HG03520 (cell line): ENCODE measurements at regions not wholly inside any gene's neighbourhood (a gene's known extent, or its start where the extent isn't known, plus 50 kb on each side); places are given as distances from the start of the nearest gene placed in this dataset.
"Not testable (repeated sequence)": the region's sequence is repeated elsewhere in the genome, so short reads cannot be mapped to it uniquely, and the experiment has no call there.

Experiments
- ATAC-seq: cut with Tn5 transposase; IDR thresholded peaks from one replicate; pipeline ENCODE4 v1.9.1; 2021; ENCODE audit warnings: mild to moderate bottlenecking, moderate library complexity; ENCODE audit not compliant: unreplicated experiment

DNA sequence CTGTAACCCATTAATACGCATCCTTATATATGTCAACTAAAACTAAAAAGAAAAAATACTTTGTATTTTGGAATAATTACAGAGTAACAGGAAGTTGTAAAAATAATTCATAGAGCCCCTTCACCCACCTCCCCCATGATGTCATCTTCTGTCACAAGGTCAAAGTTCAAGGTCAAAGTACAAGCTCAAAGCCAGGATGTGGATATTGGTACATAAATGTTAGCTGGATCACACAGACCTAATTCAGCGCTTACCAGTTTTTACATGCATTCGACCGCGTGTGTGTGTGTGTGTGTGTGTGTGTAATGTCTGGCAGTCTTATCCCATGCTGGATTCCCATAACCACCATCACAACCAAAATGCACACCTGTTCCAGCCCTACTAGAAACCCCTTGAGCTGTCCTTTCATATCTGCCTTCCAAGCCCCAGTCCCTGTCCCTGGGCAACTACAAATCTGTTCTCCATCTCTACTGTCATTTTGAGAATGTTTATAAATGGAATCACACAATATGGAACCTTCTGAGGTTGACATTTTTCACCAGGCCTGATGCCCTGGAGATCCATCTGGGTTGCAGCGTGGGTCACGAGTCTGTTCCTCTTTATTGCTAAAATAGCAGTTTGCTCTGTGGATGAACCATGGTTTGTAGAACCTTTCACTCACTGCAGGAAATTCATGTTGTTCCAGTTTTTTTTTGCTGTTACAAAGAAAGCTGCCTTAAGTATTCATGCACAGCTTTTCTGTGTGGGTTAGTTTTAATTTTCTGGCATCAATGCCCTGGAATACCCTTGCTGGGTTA, 153.6 kb upstream of the PITRM1 start:
- ATAC-seq, result no peak

DNA sequence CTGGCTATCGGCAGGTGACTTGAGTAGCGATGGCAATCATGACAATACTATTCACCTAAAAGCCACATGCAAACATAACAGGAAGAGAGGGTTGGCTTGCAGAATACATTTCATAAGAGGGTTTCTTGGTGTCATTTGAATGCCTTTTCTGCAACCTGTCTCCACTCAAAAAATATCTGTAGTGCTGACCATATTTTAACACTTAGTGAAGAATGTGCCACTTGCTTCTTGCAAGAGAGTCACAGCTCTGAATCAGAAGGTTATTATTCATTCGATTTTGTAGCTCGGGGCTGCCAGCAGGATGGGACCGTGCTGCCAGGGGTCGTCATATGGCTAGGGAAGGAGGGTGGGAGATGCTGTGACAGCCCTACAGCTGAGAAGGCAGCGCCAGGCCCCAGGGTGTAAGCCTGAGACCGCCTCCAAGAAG, 152.0 kb upstream of the PITRM1 start:
- no peak for ATAC-seq

DNA sequence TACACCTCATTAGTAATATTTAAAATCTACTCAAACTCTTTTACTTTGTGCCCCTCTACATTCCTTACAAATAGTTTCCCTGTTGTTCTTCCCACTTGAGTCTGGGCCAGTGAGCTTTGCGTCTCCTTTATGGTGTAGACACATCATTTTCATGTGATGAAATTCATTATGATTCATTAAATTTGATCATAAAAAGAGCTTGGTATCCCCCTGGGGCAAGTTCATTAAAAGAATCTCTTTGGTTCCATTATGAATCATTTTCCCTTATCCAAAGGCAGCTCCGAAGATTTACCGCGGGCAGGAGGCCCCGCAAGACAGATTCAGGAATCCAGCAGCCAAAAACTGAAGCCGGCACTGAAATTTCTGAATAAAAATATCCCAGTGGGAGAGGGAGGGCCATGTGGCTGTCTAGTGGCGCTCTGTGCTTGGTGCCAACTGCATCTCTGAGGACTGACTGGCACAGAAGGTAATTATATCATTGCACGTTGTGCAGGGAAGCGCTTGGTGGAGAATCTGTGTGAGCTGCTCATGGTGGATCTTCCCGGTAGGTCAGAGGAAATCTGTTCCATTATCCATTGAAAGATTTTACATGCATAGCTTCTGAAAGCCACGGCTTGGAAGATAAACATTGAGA, 151.4 kb upstream of the PITRM1 start:
- ATAC-seq, result no peak

DNA sequence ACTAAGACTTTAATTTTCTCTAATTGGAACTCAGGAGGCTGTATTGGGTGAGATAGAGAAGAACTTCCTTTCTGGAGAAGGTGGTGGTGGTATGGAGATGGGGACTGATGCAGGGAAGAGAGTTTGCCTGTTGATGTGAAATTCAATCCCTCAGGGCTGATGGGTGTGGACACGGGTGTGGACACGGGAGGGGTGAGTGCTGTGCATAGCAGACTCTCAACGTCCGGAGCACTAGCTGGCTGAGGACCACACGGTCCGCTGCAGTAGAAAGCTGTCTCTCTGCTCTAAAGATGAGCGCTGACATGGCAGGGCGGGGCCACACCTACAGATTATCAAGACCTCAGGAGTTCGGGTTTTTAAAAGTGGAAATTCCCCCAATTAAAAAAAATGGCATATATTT, 148.5 kb upstream of the PITRM1 start:
- no peak for ATAC-seq

DNA sequence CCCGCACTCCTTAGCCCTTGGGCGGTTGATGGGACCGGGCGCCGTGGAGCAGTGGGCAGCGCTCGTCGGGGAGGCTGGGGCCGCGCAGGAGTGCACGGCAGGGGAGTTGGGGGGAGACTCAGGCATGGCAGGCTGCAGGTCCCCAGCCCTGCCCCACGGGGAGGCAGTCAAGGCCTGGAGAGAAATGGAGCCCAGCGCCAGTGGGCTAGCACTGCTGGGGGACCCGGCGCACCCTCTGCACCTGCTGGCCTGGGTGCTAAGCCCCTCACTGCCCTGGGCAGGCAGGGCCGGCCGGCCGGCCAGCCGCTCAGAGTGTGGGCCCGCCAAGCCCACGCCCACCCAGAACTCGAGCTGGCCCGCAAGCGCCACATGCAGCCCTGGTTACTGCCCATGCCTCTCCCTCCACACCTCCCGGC, 147.2 kb upstream of the PITRM1 start:
- no peak for ATAC-seq

DNA sequence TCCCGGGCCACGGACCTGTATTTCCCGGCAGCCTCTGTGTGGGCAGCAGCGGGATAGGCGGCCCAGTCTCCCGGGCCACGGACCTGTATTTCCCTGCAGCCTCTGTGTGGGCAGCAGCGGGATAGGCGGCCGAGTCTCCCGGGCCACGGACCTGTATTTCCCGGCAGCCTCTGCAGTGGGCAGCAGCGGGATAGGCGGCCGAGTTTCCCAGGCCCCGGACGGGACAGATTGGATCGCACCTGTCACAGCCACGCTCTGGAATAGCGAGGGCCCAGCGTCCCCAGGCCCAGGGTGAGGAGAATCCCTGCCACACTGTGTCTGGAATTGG, 145.9 kb upstream of the PITRM1 start:
- ATAC-seq, result not testable (repeated sequence)

DNA sequence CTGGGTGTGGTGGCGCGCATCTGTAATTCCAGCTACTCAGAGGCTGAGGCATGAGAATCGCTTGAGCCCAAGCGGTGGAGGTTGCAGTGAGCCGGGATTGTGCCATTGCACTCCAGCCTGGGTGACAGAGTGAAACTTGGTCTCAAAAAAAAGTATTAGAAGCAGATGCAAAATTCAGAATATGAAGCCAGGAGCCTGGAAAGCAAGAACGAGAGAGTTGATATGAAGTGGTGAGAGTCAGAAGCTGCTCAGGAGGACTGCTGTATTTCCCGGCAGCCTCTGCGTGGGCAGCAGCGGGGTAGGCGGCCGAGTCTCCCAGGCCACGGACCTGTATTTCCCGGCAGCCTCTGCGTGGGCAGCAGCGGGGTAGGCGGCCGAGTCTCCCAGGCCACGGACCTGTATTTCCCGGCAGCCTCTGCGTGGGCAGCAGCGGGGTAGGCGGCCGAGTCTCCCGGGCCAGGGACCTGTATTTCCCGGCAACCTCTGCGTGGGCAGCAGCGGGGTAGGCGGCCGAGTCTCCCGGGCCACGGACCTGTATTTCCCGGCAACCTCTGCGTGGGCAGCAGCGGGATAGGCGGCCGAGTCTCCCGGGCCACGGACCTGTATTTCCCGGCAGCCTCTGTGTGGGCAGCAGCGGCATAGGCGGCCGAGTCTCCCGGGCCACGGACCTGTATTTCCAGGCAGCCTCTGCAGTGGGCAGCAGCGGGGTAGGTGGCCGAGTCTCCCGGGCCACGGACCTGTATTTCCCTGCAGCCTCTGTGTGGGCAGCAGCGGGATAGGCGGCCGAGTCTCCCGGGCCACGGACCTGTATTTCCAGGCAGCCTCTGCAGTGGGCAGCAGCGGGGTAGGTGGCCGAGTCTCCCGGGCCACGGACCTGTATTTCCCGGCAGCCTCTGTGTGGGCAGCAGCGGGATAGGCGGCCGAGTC, 145.2 kb upstream of the PITRM1 start:
- not testable (repeated sequence) for ATAC-seq

DNA sequence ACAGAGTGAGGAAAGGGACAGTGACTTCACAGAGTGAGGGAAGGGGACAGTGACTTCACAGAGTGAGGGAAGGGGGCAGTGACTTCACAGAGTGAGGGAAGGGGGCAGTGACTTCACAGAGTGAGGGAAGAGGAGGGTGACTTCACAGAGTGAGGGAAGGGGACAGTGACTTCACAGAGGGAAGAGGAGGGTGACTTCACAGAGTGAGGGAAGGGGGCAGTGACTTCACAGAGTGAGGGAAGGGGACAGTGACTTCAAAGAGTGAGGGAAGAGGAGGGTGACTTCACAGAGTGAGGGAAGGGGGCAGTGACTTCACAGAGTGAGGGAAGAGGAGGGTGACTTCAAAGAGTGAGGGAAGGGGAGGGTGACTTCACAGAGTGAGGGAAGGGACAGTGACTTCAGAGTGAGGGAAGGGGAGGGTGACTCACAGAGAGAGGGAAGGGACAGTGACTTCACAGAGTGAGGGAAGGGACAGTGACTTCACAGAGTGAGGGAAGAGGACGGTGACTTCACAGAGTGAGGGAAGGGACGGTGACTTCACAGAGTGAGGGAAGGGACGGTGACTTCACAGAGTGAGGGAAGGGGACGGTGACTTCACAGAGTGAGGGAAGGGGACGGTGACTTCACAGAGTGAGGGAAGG, 142.0 kb upstream of the PITRM1 start:
- not testable (repeated sequence) for ATAC-seq

DNA sequence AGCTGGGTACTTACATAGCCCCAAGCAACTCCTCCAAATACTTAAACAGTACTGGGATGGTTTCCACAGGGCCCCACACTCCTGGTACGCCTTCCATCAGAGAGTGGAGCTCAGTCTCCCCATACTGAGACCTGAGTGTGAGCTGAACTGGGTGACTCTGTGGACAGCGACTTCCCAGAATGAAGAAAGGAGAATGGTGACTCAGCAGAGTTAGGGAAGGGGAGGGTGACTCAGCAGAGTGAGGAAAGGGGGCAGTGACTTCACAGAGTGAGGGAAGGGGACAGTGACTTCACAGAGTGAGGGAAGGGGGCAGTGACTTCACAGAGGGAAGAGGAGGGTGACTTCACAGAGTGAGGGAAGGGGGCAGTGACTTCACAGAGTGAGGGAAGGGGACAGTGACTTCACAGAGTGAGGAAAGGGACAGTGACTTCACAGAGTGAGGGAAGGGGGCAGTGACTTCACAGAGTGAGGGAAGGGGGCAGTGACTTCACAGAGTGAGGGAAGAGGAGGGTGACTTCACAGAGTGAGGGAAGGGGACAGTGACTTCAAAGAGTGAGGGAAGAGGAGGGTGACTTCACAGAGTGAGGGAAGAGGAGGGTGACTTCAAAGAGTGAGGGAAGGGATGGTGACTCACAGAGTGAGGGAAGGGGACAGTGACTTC, 141.3 kb upstream of the PITRM1 start:
- not testable (repeated sequence) for ATAC-seq

DNA sequence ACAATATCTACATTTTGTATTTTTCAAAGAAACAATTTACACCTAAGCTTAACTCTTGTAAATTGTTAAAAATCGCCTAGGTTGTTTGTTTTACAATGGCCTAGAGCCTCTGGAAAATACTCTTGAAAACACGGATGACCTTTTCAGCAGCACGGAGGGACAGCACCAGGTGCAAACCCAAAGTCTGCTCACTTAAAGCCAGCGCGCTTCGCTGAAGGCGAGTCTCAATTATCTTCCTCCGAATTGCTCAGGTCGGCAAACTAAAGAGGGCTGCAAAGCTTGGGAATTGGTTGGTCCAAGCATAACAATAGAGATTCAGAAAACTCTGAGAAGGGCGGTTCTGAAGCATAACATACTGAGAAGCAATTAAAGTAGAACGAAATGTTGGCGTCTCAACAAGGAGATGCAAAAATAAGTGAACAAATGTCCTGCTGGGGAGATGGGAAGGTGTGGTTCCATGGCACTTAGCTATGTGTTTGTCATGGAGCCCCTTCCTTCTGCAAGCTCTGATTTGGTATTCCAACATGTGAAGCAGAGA, 139.9 kb upstream of the PITRM1 start:
- ATAC-seq, result no peak

DNA sequence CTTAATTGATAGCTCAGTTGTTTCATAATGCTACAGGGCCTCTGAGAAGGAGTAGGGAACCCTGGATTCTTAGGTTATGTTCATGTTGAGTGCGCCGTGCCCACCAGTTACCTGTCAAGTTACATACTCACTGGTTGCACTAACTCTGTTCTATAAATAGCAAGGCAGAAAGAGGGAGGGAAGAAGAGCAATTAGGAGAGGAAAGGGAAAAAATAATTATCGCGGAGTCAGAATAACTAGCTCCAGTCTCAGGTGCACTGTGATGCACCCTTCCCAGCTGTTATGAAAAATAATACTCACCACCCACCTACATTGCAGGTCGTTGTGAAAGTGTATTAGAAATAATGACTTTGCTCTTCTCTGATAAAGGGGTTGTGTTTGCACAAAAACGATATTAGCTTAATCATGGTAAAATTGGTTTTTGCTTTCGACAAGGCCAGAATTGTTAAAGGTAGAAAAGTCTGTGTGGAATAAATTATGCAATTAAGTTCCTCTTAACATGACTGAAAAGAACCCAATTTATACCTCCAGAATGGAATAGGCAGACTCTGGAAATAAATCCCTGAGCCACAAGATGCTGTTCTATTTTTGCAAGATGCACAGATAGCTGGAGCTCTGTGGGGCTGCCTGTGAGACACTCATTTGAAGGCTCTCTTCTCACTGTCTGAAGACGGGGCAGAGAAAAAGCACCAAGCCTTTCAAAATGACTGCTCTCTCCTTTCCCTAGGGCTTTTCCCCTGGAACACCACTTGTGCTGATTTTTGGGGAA, 137.6 kb upstream of the PITRM1 start:
- no peak for ATAC-seq

DNA sequence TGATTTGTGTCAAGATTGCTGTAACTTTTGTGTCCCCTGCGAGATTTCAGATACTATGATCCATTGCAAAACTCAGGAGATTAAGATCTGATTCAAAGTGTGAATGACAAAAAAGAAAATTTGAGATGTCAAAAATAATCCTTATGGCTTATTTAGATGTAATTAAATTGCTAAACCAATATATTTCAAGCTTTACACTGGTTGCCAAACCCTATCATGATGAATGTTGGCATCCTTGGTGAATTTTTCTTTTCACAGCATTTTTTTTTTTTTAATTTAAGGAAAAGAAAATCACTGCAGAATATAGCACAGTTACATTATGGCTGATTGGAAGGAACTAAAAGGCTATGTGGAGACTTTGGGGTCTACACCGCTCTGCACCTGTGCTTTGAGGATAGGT, 133.5 kb upstream of the PITRM1 start:
- ATAC-seq, result no peak

DNA sequence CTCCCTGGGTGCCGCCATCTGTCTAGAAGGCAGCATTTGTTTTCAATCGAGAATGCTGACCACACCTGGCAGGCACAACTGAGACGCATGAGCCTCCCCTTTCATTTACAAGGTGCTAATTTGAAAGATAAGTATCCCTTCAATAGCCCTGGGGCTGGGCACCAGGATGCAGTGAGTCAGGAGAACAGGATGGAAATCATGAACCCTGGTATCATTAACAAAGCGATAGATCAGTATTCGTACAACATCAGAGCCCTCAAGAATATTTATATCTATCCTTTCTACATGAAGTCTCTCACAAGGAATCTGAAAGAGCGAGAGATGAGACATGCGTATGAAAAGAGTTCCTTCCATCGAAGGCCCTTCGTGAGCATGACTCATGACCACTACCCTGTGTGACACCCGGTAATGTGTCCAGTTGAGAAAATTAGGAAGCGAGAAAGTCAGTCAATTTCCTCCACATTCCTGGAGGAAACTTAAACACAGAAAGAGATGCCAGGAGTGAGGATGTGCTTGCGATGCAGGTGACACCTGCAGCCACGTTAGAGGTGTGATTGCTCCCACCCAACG, 123.1 kb upstream of the PITRM1 start:
- ATAC-seq, result no peak

DNA sequence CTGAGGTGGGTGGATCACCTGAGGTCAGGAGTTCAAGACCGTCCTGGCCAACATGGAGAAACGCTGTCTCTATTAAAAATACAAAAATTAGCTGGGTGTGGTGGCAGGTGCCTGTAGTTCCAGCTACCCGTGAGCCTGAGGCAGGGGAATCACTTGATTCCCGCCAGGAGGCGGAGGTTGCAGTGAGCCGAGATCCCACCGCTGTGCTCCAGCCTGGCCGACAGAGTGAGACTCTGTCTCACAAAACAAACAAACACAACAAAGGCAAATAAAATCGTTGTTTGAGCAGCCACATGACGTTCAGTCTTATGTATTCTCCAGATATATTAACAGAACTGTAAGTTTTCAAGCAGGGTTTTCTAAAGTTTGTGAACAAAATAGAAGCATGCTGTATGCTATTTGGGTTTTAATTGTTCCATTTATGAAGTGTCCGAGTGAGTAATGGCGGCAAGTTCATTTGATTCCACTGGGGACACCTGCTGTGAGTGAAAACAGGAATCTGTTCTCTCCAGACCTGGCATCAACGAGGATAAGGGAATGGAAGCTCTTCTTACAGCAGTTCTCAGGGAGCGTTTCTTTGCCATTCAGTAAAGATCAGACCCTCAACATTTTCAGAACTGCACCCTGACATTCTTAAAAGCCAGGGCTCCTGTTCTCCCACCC, 122.5 kb upstream of the PITRM1 start:
- ATAC-seq, result no peak

DNA sequence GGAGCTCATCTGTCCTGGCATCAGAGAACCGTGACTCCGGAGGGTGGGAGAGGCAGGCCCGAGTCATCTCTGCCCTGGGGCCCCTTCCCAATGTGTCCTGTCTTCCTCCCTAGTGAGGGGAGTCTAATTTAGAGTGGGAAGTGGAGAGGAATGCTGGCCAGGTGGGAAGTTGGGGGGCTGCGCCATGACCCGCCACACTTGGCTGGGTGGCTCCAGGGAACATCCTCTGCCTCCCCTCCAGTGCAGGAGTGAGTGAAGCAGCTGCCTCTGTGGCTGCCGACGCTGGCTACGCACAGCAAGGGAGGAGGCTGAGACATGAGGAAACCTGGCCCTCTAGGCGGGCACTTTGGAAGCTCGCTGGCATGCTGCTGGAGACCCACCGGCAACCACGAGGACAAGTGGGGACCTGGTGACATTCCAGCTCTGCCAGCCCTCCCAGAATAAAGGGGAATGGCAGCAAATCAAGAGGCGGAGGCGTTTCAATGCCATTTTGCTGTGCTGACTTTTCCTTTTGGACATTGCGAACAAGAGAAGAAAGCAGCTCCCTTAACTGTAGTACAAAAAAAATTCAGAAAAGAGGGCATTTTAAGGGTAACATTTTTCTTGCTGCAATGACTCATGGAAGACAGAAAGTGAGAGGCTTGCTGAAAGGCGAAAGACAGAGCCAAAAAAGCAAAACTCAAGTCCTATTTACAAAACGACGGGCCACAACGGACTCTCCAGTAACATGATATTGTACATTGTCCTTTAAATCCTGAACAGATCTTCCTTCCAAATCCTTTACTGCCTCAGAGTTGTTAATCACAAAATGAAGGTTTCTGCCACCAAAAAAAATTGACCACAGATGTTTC, 121.2 kb upstream of the PITRM1 start:
- no peak for ATAC-seq

DNA sequence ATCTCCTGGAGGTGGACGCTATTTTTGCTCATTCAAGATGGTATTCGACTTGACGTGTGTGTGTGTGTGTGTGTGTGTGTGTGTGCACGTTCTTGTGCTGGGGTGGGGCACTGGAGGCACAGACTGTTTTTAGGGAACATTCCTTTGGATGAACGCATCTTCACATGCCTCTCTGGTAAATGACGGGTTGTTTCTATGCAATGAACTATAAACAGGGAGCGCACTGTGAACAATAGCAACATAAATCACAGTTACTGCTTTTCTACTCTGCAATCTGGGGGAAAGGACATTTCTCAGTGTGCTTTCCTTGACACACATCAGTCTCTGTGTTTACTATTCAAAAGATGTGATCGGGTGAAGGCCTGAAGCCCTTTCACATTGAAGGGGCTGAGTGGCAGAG, 120.1 kb upstream of the PITRM1 start:
- ATAC-seq, result no peak

DNA sequence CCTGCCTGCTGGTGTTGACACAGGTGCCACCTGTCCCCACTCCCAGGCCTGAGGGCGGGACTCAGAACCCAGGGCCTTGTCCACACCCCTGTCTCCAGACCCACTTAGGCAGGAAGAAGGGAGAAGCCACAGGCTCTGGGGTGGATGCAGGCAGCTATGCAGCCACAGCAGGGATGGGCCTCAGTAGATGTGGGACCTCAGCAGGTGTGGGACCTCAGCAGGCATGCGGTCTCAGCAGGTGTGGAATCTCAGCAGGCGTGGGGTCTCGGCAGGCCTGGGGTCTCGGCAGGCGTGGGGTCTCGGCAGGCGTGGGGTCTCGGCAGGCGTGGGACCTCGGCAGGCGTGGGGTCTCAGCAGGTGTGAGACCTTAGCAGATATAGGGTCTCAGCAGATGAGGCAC, 118.0 kb upstream of the PITRM1 start:
- ATAC-seq, result no peak
